Endothelial cell of hepatic sinusoid (primary cell): ENCODE measurements at regions not wholly inside any gene's neighbourhood (a gene's known extent, or its start where the extent isn't known, plus 50 kb on each side); places are given as distances from the start of the nearest gene placed in this dataset.

Experiments
- in situ Hi-C: cut with HindIII; loops from 2 replicates; pipeline ENCODE4 v1.10.0; 2017; ENCODE audit warnings: low sequenced_read_pairs

DNA sequence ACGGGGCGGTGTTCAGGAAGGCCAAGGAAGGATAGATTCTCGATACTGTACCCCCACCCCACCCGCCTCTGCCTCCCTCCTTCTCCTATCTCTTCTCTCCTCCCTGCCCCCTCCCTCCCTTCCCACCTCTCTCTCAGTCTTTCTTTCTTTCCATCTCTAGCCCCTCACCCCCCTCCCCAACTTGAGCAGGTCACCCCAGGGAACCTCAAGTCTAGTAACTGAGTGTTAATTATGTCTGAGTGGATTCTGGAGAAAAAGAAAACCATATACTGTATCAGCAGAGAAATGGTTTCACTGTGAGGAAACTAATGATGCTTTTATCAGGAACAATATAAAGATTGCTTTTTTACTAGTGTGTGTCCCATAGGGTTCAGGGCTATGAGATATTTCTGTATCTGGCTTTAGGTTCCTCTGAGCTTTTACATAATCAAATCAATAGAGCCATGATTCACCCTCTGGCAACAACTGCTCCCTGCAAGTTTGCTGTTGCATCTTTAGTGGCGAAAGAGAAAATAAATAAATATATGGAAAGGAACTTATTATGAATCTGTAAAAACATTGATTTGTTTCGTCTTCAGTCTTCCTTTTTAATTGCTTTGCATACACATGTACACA lies 639.7 kb downstream of the CCDC171 start:
- in situ Hi-C loops: no loop called here

DNA sequence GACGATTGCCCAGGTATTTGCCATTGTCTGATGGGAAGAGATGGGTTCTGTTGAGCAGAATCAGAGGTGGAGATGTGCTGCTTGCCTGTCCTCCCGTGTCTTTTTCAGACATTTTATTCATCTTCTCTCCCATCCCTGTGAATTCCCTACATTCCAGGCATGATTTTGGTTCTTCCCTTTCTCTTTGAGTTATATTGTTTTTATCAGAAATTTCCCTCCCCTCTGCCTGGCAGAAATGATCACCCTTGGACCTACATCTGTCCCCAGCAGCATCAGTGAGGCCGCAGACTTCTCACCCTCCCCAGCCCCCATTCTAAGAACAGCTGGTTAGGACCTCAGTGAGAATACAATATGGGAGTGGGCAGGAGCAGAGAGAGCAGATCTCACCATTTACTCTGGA lies 640.2 kb downstream of the CCDC171 start:
- in situ Hi-C loops: no loop called here

DNA sequence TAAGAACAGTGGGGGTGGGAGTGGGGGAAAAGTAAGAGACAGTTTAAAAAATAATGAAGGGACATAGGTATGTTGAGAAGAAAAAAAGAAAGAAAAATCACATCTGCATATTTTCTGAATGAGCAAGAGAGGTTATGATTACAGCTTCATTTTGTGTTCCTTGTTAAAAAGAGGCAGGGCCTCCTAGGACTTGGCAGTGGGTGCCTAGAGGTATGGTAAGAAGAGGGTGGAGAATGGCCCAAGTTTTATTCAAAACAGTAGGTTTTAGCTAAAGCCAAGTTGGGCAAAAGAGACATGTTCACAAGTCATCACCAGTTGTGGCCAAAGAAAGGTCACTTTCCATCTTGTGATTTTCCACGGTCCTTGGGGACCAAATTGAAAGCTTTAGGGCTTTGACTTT lies 643.4 kb downstream of the CCDC171 start:
- in situ Hi-C loops: no loop called here

DNA sequence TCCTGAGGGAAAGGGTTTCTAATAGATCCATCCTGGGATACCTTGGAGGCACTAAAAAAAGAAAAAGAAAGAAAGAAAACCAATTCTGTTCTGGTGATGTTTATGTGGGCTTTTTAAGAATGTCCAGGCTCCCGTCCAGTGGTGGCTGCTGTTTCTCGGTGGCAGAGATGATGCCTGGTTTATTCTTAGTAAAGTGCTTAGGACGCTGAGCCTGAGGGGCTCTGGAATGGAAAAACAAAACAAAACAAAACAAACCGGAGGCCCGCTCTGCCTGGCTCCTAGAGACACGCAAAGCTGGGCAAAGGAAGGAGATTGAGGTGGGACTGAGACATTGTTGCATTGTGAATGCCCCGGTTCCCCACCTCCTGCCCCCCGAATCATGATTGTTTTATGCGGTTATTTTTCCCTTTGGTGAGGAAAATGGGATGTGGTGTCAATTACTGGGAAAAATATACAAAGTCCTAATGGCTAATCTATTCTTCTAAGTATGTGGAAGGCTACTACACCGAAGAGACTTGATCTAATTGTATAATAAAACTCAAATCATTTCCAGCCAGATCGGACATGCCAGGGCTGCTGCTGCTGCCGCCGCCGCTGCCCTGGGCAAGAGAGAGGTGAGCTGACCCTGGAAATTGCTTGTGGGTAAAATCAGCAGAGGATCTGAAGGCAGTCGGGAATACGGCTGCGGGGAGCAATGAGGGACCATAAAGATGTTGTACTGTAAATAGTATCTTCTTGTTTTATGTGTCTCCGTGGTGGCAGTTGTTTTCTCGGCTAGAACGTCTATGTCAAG lies 644.9 kb downstream of the CCDC171 start:
- in situ Hi-C loops: no loop called here

GRCh38 chr9:16198996-16199395 lies 646.2 kb downstream of the CCDC171 start:
- in situ Hi-C loops: no loop called here

- in situ Hi-C loops: loop anchor here (25.0 kb wide), 1 partner anchor 535 kb away; no protein-coding TSS in a partner anchor
These were observed 649.4 kb downstream of the CCDC171 start for GRCh38 chr9:16202221-16202620.

GRCh38 chr9:16202914-16203728 lies 650.3 kb downstream of the CCDC171 start:
- in situ Hi-C loops: loop anchor here (25.0 kb wide), 1 partner anchor 534 kb away; no protein-coding TSS in a partner anchor

DNA sequence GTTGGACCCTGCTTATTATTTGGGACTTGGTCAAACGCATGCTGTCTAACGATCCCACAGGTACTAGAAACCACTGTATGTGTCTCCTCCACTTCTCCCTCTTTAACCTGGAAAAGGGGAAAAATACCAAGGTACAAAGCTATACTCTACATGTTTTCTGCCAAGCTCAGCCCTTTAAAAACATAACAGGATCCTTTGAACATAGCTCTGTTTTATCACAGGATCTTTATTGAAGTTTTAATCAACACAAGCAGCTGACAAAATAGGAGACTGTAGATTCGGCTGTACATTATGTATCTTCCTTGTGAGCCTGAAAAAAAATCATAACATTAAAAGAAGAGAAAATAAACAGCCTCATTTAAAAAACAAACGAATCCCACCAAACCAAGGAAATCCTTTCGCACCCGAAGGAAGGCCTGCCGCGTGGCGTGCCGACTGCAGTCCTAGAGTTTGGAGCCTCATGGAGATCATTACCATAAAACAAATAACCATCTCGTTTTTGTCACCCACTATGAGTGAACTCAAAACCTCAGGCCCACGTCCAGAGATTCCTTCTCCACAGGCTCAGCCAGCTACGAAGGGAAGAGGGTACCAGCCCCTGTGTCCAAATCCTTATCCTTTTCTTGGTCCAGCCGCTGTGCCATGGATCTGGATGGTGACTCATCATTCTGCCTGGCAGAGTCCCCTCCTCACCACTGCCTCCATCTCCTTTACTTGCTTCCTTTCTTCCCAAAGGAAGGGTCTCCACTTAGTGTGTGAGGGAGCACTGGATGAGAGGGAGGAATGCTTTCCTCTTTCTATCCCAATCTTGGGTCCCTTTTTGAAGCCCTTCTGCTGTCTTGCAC lies 651.1 kb downstream of the CCDC171 start:
- in situ Hi-C loops: loop anchor here (25.0 kb wide), 1 partner anchor 533 kb away; no protein-coding TSS in a partner anchor

DNA sequence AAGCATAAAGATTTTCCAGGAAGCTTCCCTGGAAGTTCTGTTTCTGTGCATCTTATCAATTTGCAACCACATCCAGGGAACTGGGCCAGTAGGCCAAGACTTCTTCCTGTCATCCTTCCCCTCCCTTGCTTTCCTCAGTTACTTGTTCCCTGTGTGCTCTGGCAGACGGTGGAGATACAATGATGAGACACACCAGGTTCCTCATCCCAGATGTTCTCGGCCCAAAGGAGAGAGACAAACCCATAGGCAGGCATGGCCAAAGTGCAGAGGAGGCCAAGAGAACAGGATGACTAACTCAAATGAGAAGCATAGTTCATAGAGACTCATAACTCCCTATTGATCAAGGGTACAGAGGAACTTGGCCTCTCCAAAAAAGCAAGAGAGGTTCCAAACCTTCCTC lies 652.6 kb downstream of the CCDC171 start:
- in situ Hi-C loops: loop anchor here (5.0 to 25.0 kb wide), 2 partner anchors 38 to 532 kb away; no protein-coding TSS in a partner anchor

- in situ Hi-C loops: loop anchor here (5.0 to 25.0 kb wide), 2 partner anchors 39 to 531 kb away; no protein-coding TSS in a partner anchor
These were observed 653.7 kb downstream of the CCDC171 start for GRCh38 chr9:16206518-16206917.

DNA sequence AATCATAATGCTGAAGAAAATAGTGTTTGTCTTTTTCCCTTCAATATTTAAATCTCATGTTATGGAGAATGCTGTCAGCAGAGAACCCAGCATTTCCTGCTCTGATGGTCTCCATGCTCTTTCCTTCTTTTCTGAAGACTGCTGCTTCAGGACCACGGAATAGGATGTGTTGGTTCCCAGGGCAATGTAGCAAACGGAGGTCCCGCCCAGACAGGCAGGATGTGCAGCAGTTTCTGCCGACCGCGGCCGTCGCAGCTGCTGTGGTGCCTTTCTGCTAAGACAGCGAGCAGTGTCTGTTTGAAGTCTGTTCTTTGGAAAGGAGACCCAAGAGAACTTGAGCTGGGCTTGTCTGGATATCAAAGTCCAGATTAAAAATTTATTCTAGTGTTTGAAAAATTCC lies 654.3 kb downstream of the CCDC171 start:
- in situ Hi-C loops: loop anchor here (5.0 to 25.0 kb wide), 2 partner anchors 40 to 530 kb away; no protein-coding TSS in a partner anchor

- in situ Hi-C loops: loop anchor here (25.0 kb wide), 1 partner anchor 527 kb away; no protein-coding TSS in a partner anchor
These were observed 657.6 kb downstream of the CCDC171 start for GRCh38 chr9:16210440-16210839.

- in situ Hi-C loops: loop anchor here (25.0 kb wide), 1 partner anchor 525 kb away; no protein-coding TSS in a partner anchor
These were observed 658.5 kb downstream of the BNC2 start for GRCh38 chr9:16211946-16212345.

DNA sequence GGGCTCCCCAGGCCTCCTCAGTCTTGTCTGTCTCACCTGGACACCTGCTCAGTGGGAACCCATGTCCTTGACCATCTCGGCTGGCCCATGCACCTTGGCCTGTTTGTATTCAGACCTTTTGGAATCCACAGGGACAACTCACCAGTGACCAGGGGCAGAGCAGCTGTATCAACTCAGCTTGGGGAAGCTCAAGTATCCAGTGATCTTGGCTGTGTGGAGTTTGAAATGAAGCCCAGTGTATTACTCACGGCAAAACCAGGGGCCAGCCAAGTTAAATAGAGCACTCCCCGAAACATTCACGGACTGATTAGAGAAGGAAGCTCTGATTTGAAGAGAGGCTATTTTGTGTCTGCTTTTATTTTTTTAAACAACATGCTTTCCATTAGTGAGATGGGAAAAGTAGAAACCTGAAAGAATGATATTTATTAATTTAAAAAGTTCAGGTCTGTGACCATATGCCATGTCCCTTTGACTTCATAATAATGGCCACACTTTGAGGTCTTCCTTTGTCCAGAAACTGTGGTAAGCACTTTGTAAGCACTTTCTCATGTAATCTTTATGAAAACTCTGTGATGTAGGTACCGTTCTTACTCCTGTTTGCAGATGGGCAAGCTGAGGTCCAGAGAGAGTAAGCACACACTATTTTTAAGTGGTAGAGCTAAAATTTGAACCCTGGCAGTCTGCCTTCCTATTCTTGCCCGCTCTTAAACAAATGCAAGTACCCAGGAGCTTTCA lies 656.5 kb downstream of the BNC2 start:
- in situ Hi-C loops: loop anchor here (25.0 kb wide), 1 partner anchor 523 kb away; no protein-coding TSS in a partner anchor

GRCh38 chr9:16214677-16215352 lies 655.7 kb downstream of the BNC2 start:
- in situ Hi-C loops: loop anchor here (25.0 kb wide), 1 partner anchor 522 kb away; no protein-coding TSS in a partner anchor

DNA sequence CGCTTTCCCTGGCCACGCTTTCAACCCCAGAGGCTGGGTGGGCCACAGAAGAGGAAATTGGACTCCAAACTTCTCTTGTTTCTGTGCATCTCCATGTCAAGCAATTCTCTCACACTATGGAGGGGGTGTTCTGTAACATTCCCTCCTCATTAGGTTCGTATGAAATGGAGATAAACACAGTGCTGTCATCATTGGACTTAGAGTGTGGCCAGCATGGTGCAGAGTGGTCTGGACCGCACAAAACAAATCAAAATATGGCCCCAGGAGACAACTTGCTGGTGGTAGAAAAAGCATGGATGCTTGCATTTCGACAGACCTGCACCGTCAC lies 655.2 kb downstream of the BNC2 start:
- in situ Hi-C loops: loop anchor here (25.0 kb wide), 1 partner anchor 522 kb away; no protein-coding TSS in a partner anchor

- in situ Hi-C loops: loop anchor here (25.0 kb wide), 1 partner anchor 519 kb away; no protein-coding TSS in a partner anchor
These were observed 652.3 kb downstream of the BNC2 start for GRCh38 chr9:16217943-16218701.

GRCh38 chr9:16221366-16221765 lies 649.1 kb downstream of the BNC2 start:
- in situ Hi-C loops: loop anchor here (25.0 kb wide), 1 partner anchor 516 kb away; no protein-coding TSS in a partner anchor
